Naive thymus-derived CD4-positive, alpha-beta T cell (primary cell): ENCODE measurements at regions not wholly inside any gene's neighbourhood (a gene's known extent, or its start where the extent isn't known, plus 50 kb on each side); places are given as distances from the start of the nearest gene placed in this dataset.

ENCODE experiments used
- ATAC-seq: fragments of 150-1000 bp; cut with Tn5 transposase; 2 replicates; pipeline ENCODE4 v1.10.0; 2021; ENCODE audit warnings: mild to moderate bottlenecking, moderate library complexity
- CTCF ChIA-PET: fragments of 350-600 bp; sonication (Branson Sonifier 250); formaldehyde crosslinking; loops from one replicate; lab custom pipeline; 2021; ENCODE audit warnings: antibody characterized with exemption; lab: Charles Lee
- POLR2A ChIA-PET: fragments of 350-600 bp; sonication (Branson Sonifier 250); formaldehyde crosslinking; loops from one replicate; lab custom pipeline; 2021; ENCODE audit warnings: antibody characterized with exemption, inconsistent platforms; lab: Charles Lee
- DNase-seq, 9 donors: peaks; one replicate each; pipeline versions ENCODE4 v3.0.0 to v3.0.0-alpha.2; 2020 to 2022; ENCODE audit warnings: mixed read lengths in 1 of 9
- H3K27ac ChIP-seq: one replicate; pipeline ENCODE4 v1.7.0; 2013; ENCODE audit warnings: mild to moderate bottlenecking, low read depth, low read length, moderate library complexity
- H3K27me3 ChIP-seq, 2 donors: one replicate each; pipeline ENCODE4 v1.7.0; 2013; ENCODE audit warnings: low read length in 2 of 2, mild to moderate bottlenecking in 2 of 2, moderate library complexity in 2 of 2; ENCODE audit not compliant: control insufficient read depth in 2 of 2, insufficient read depth in 2 of 2
- H3K36me3 ChIP-seq, 3 experiments: 1 replicate in 2 of 3; 2 replicates in 1 of 3; pipeline ENCODE4 v1.7.0; 2013; ENCODE audit warnings: low read length in 3 of 3, mild to moderate bottlenecking in 3 of 3, moderate library complexity in 1 of 3; ENCODE audit not compliant: insufficient read depth in 3 of 3, control insufficient read depth in 2 of 3
- H3K4me1 ChIP-seq, 2 donors: one replicate each; pipeline ENCODE4 v1.7.0; 2013; ENCODE audit warnings: low read length in 2 of 2, mild to moderate bottlenecking in 2 of 2, moderate library complexity in 1 of 2; ENCODE audit not compliant: control insufficient read depth in 2 of 2, insufficient read depth in 2 of 2
- H3K4me3 ChIP-seq: 2 replicates; pipeline ENCODE4 v1.7.0; 2013; ENCODE audit warnings: mild to moderate bottlenecking, low read length
- H3K9me3 ChIP-seq, 3 experiments: 1 replicate in 2 of 3; 2 replicates in 1 of 3; pipeline ENCODE4 v1.7.0; 2013; ENCODE audit warnings: low read length in 3 of 3; ENCODE audit not compliant: control insufficient read depth in 2 of 3
- H3K27ac Mint-ChIP-seq, 9 donors: one replicate each; pipeline ENCODE4 v1.8.0; 2020 to 2022; ENCODE audit warnings: mixed read lengths in 9 of 9, mild to moderate bottlenecking in 8 of 9, moderate library complexity in 5 of 9, inconsistent platforms in 2 of 9
- H3K27me3 Mint-ChIP-seq, 5 donors: one replicate each; pipeline ENCODE4 v1.8.0; 2021 to 2022; ENCODE audit warnings: mixed read lengths in 5 of 5, mild to moderate bottlenecking in 1 of 5
- H3K36me3 Mint-ChIP-seq, 5 donors: one replicate each; pipeline ENCODE4 v1.8.0; 2020 to 2022; ENCODE audit warnings: mixed read lengths in 5 of 5, mild to moderate bottlenecking in 3 of 5, inconsistent platforms in 1 of 5
- H3K4me1 Mint-ChIP-seq, 7 donors: one replicate each; pipeline ENCODE4 v1.8.0; 2020 to 2022; ENCODE audit warnings: mixed read lengths in 7 of 7, mild to moderate bottlenecking in 3 of 7, inconsistent platforms in 1 of 7
- H3K4me3 Mint-ChIP-seq, 10 donors: one replicate each; pipeline ENCODE4 v1.8.0; 2020 to 2022; ENCODE audit warnings: mild to moderate bottlenecking in 10 of 10, mixed read lengths in 10 of 10, moderate library complexity in 6 of 10, inconsistent platforms in 2 of 10
- H3K9me3 Mint-ChIP-seq, 11 donors: one replicate each; pipeline ENCODE4 v1.8.0; 2020 to 2022; ENCODE audit warnings: mixed read lengths in 11 of 11, mild to moderate bottlenecking in 4 of 11, inconsistent platforms in 1 of 11, moderate library complexity in 1 of 11
- intact Hi-C, 2 donors: fragments of 100-400 bp; cut with micrococcal nuclease; formaldehyde crosslinking; loops; one replicate each; pipeline ENCODE4 v1.15.1; 2023

DNA sequence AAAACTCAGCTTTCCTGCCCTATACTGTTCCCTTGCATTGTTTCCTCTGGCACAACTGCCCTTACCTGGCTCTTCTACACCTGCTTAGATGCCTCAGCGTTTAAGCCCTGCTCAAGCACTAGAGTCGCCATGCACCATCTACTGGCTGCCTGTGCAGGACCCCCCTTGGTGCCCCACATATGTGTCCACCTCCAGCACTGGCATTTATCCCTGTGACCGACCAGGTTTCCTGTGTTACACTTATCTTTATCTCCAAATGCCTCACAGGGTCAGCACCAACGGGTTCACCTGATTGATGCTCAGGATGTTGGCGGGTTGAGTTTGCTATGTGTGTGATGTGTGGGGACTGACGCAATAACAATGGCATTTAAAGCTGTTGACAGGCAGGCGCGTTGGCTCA lies 177.5 kb downstream of the TMEM18 start:
- H3K4me3 Mint-ChIP-seq: no peak overlapping the region
- peaks cover 0 to 14% (median 9%) of the 10 kb centered on the region in 5 donors for H3K27me3 Mint-ChIP-seq
- ChIA-PET POLR2A (no interaction called here), CTCF (no interaction called here)
- no peaks in the 10 kb centered on the region for H3K4me1 ChIP-seq
- H3K4me3 ChIP-seq: no peak overlapping the region
- no peaks in the 10 kb centered on the region for H3K9me3 ChIP-seq
- no peaks in the 10 kb centered on the region for H3K36me3 ChIP-seq
- H3K36me3 Mint-ChIP-seq: no peaks in the 10 kb centered on the region
- intact Hi-C loops: no loop called here
- DNase-seq: no peak
- H3K27ac Mint-ChIP-seq: no peak overlapping the region
- no peak for ATAC-seq
- no peak overlapping the region for H3K27ac ChIP-seq
- no peaks in the 10 kb centered on the region for H3K27me3 ChIP-seq
- H3K9me3 Mint-ChIP-seq: no peaks in the 10 kb centered on the region
- peaks cover 0 to 2% (median 0%) of the 10 kb centered on the region in 7 donors for H3K4me1 Mint-ChIP-seq

- peaks cover 2 to 16% (median 6%) of the 10 kb centered on the region in 5 donors for H3K27me3 Mint-ChIP-seq
- H3K4me1 Mint-ChIP-seq: peaks cover 0 to 2% (median 0%) of the 10 kb centered on the region in 7 donors
- CTCF ChIA-PET: no interaction called here
- H3K36me3 ChIP-seq: no peaks in the 10 kb centered on the region
- no peaks in the 10 kb centered on the region for H3K36me3 Mint-ChIP-seq
- H3K27me3 ChIP-seq: no peaks in the 10 kb centered on the region
- H3K4me3 Mint-ChIP-seq: no peak overlapping the region
- no peak overlapping the region for H3K4me3 ChIP-seq
- POLR2A ChIA-PET: no interaction called here
- H3K27ac Mint-ChIP-seq: no peak overlapping the region
- no peaks in the 10 kb centered on the region for H3K4me1 ChIP-seq
- H3K9me3 ChIP-seq: no peaks in the 10 kb centered on the region
- DNase-seq (no peak), ATAC-seq (no peak)
- H3K27ac ChIP-seq: no peak overlapping the region
- H3K9me3 Mint-ChIP-seq: no peaks in the 10 kb centered on the region
- intact Hi-C loops: no loop called here
Observed at GRCh38 chr2:498493-499178, 178.6 kb downstream of the TMEM18 start.

DNA sequence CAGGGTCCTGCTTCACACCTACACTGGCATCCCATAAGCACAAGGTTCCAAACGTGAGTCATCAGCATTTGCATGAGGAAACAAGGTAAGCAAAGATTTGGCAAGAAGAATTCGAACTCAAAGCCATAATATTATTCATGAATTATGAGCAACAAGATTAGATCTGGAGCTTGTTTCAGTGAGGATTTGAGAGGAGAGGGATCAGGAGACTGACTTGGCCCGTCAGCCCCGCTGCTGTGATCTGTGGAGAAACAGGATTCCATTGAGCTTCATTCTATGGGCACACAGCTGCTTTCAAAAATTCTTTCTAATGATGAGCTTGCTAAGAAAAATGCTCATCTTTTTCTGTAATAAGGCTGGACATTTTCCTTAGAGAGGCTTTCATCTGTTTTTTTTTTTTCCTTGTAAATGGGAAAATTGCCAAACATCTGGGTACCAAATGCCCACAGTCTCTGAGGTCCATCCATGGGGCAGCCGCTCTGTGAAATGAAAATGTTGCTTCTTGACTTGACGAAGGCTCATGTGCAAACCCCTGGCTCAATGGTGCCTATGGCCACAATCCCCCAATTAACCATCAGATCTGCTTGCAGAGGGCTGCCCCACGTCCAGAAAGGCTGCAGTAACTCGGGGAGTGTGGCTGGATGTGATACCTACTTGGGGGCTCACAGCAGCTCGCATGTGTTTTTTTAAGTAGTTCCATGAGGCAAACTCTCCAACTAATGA lies 179.3 kb downstream of the TMEM18 start:
- Mint-ChIP-seq H3K4me3 (no peak overlapping the region), H3K27ac (no peak overlapping the region), H3K27me3 (peaks cover 2 to 20% (median 11%) of the 10 kb centered on the region in 5 donors), H3K9me3 (no peaks in the 10 kb centered on the region), H3K36me3 (no peaks in the 10 kb centered on the region), H3K4me1 (peaks cover 0 to 2% (median 0%) of the 10 kb centered on the region in 7 donors)
- H3K27ac ChIP-seq: no peak overlapping the region
- ATAC-seq (no peak), DNase-seq (no peak)
- no peak overlapping the region for H3K4me3 ChIP-seq
- H3K9me3 ChIP-seq: no peaks in the 10 kb centered on the region
- H3K27me3 ChIP-seq: no peaks in the 10 kb centered on the region
- POLR2A ChIA-PET: no interaction called here
- H3K36me3 ChIP-seq: no peaks in the 10 kb centered on the region
- no peaks in the 10 kb centered on the region for H3K4me1 ChIP-seq
- intact Hi-C loops: no loop called here
- CTCF ChIA-PET: no interaction called here

DNA sequence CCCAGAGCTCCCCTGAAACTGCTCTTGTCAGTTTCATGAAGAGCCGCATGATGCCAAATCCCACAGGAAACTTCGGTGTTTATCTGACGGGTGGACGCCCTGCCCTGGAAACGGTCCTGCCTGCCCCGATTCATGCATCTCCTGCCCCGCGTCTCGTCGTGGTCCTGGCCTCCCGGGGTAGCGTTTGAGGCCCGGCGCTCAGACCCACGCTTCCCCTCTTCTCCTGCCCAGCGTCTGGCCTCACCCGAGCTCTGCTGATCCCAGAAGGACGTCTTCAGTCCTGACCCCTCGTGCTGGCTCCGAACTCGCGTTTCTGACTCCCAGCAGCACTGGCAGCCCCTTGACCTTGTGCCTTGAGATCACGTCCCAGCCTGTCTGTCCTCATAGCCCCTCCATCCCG lies 180.5 kb downstream of the TMEM18 start:
- peaks cover 2 to 27% (median 20%) of the 10 kb centered on the region in 5 donors for H3K27me3 Mint-ChIP-seq
- peaks cover 0 to 2% (median 0%) of the 10 kb centered on the region in 7 donors for H3K4me1 Mint-ChIP-seq
- CTCF ChIA-PET: no interaction called here
- ATAC-seq (no peak), DNase-seq (no peak)
- Histone ChIP-seq H3K9me3 (no peaks in the 10 kb centered on the region), H3K4me3 (no peak overlapping the region), H3K27ac (no peak overlapping the region), H3K27me3 (no peaks in the 10 kb centered on the region), H3K36me3 (no peaks in the 10 kb centered on the region), H3K4me1 (no peaks in the 10 kb centered on the region)
- intact Hi-C loops: no loop called here
- H3K27ac Mint-ChIP-seq: no peak overlapping the region
- H3K9me3 Mint-ChIP-seq: no peaks in the 10 kb centered on the region
- POLR2A ChIA-PET: no interaction called here
- H3K36me3 Mint-ChIP-seq: no peaks in the 10 kb centered on the region
- H3K4me3 Mint-ChIP-seq: no peak overlapping the region

- H3K36me3 ChIP-seq: no peaks in the 10 kb centered on the region
- Mint-ChIP-seq H3K36me3 (no peaks in the 10 kb centered on the region), H3K4me3 (no peak overlapping the region), H3K4me1 (peaks cover 0 to 2% (median 0%) of the 10 kb centered on the region in 7 donors), H3K27ac (no peak overlapping the region), H3K27me3 (peaks cover 2 to 27% (median 22%) of the 10 kb centered on the region in 5 donors), H3K9me3 (no peaks in the 10 kb centered on the region)
- no peaks in the 10 kb centered on the region for H3K4me1 ChIP-seq
- CTCF ChIA-PET: no interaction called here
- no peak overlapping the region for H3K27ac ChIP-seq
- intact Hi-C loops: no loop called here
- DNase-seq: no peak
- no peak for ATAC-seq
- H3K9me3 ChIP-seq: no peaks in the 10 kb centered on the region
- POLR2A ChIA-PET: no interaction called here
- H3K27me3 ChIP-seq: no peaks in the 10 kb centered on the region
- H3K4me3 ChIP-seq: no peak overlapping the region
Observed at GRCh38 chr2:495745-496275, 181.4 kb downstream of the TMEM18 start.

DNA sequence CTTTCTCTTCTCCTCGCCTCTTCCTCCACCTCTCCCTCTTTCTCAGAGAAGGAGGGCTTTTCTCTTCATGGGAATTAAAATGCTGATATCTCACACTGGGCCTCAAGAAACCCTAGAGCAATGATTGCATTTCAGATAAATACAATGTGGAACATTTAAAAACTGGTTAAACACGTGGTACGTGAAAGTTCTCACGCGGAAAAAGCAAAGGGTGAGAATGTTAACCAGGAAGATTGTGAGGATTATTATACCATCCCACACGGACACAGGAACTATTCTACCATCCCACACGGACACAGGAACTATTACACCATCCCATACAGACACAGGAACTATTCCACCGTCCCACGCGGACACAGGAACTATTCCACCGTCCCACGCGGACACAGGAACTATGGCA lies 182.4 kb downstream of the TMEM18 start:
- Histone ChIP-seq H3K36me3 (no peaks in the 10 kb centered on the region), H3K27ac (no peak overlapping the region), H3K27me3 (no peaks in the 10 kb centered on the region), H3K4me1 (no peaks in the 10 kb centered on the region), H3K9me3 (no peaks in the 10 kb centered on the region), H3K4me3 (no peak overlapping the region)
- Mint-ChIP-seq H3K27me3 (peaks cover 2 to 26% (median 22%) of the 10 kb centered on the region in 5 donors), H3K9me3 (no peaks in the 10 kb centered on the region), H3K36me3 (no peaks in the 10 kb centered on the region), H3K27ac (no peak overlapping the region), H3K4me1 (peaks cover 0 to 2% (median 0%) of the 10 kb centered on the region in 7 donors), H3K4me3 (no peak overlapping the region)
- POLR2A ChIA-PET: no interaction called here
- DNase-seq (no peak), ATAC-seq (no peak)
- CTCF ChIA-PET: no interaction called here
- intact Hi-C loops: no loop called here
